Endothelial cell of hepatic sinusoid (primary cell): ENCODE measurements at regions not wholly inside any gene's neighbourhood (a gene's known extent, or its start where the extent isn't known, plus 50 kb on each side); places are given as distances from the start of the nearest gene placed in this dataset.
"Not testable (repeated sequence)": the region's sequence is repeated elsewhere in the genome, so short reads cannot be mapped to it uniquely, and the experiment has no call there.

Source experiments
- in situ Hi-C: cut with HindIII; loops from 2 replicates; pipeline ENCODE4 v1.10.0; 2017; ENCODE audit warnings: low sequenced_read_pairs

DNA sequence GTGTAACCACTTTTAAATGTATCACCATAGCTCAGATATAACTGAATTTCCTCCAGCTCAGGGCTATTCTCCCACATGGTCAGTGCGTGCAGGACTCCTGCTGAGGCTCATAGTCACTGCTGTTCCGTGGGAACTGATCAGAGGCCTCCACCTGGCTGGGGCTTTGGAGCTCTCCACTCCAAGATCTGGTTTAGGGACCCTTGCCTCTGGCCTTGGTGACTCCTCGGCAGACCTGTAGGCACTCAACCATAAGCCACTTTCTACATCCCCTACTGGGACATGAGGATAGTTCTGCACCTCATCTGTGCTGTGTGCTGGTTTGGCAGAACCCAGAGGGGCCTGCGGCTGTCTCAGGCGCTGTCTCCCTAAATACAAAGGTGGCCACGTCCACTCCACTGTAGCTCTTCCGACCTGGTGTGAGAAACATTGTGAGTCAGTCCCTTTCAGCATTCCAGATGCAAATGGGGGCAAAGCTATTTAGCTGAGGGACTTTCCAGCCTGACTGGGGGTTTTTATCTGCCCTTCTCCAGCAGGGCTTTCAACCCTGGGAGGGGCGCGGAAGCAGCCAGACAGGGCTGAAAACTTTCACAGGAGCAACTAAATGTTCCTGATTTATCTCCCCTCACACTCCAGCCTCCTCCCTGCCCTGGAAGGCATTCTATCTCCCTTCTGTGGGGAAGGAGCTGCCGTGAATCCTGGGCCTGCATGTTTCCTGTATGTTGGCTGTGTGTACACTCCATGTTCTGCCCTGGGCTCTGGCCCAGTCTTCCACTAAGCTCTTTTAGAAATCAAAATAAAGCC lies 218.3 kb upstream of the DAAM1 start:
- in situ Hi-C loops: no loop called here

DNA sequence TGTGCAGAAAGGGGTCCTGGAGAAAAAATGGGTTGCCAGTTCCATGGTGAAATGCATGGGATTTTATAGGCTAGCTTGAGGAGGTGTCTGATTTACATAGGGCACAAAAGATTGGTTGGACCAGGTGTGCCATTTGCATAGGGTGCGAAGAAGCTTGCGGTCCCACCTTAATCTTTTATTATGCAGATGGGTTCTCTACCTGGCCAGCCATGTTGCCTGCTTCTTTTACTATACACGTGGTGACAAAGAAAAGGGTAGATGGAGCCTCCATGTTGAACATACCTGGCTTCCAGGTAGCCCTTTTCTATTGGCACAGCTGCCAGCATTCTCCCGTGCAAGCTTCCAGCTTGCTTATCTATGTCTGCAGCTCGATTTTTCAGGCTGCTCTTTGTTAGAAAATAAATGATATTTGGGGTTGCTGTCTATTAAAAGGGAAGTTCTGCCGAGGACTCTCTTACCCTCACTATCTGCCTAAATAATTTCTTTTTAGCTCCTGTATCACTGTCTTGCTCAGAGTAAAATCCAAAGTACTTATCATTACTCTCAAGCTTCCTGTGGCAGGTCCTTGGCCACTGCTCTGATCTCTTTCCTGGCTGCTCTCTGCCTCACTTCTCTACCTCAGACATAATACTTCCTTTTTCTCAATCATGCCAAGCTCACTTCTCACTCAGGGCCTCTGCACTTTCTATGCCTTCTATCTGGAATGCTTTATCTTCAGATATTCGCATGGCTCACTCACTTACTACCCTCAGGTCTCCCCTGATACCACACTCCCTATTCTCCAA lies 216.0 kb upstream of the DAAM1 start:
- in situ Hi-C loops: no loop called here

GRCh38 chr14:58977366-58977765 lies 211.1 kb upstream of the DAAM1 start:
- in situ Hi-C loops: no loop called here

DNA sequence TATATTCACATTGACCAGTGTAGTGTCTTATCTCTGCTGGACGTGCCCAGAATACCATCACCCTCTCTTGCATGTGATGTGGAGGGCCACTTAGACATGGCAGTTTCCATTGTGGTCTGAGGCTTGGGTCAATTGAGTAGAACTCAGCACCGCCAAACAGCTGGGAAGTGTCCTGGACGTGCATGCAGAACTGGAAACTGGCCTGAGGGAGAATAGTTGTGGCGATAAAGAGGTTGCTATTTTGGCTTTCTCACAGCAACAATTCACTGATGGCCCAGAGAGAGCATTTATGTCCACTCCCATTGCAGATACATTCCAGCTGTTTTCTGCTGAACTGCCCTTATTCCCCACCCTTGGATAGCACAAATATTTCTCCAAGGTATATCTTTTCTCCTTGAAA lies 210.1 kb upstream of the DAAM1 start:
- in situ Hi-C loops: no loop called here

DNA sequence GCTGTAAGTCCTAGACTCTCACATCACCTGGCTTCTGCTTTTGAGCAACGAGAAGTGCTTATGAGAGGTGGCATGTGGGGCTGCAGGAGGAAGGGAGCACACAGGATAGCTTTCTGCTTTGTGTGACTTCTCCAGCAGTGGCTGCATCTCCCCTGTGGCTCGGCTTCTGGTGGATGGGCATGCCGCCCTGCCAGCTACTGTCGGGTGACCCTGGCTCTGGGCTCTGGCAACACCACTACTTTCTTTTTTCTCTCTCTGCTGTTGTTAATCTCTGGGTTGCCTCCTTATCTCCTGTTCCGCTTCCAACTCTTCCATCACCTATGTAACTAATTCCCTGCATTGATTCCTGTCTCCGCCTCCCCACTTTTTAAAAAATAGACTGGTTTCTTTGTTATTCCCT lies 209.1 kb upstream of the DAAM1 start:
- in situ Hi-C loops: no loop called here

DNA sequence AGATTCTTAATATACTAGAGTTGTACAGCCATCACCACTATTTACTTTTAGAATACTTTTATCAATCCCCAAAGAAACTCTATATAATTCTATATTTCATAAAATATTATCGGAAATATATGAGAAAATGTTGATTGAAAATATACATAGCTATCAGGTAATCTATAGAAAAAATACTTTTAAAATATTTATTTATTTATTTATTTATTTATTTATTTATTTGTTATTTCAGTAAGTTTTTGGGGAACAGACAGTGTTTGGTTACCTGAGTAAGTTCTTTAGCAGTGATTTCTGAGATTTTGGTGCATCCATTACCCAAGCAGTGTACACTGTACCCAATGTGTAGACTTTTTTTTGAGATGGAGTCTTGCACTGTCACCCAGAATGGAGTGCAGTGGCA lies 206.6 kb upstream of the DAAM1 start:
- in situ Hi-C loops: no loop called here

GRCh38 chr14:58985786-58986185 lies 202.7 kb upstream of the DAAM1 start:
- in situ Hi-C loops: no loop called here

- in situ Hi-C loops: no loop called here
These were observed 200.9 kb upstream of the DAAM1 start for GRCh38 chr14:58987591-58987990.

DNA sequence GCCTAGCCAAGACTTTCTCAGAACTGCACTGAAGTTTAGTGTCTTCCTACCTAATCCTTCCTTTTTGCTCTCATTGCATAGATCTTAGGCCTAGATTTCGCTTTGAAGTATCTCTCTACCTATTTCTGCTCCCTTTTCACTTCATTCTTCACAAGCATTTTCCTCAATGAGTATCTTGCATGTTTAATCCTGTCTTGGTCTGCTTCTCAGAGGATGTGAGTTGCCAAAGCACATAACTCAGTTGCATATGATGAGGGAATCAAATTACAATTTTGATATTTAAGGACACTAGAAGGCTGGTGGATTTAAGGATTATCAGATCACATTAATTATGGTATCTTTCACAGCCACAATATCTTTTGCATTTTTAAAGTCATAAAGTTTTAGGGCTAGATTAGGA lies 195.5 kb upstream of the DAAM1 start:
- in situ Hi-C loops: no loop called here

DNA sequence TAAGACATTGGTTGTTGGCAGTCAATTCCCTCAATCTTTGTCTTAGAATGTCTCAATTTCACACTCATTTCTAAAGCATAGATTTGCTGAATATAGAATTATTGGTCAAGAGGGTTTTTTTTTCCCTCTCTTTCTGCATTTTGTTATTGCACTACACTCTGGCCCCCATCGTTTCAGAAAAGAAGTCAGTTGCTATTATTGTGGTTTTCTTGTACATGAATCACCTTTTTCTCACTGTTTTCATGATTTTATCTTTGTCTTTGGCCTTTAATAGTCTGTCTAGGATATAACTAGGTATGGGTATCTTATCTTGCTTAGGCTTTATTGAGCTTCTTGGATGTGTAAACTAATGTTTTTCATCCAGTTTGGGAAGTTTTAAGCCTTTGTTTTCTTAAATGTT lies 194.3 kb upstream of the DAAM1 start:
- in situ Hi-C loops: no loop called here

DNA sequence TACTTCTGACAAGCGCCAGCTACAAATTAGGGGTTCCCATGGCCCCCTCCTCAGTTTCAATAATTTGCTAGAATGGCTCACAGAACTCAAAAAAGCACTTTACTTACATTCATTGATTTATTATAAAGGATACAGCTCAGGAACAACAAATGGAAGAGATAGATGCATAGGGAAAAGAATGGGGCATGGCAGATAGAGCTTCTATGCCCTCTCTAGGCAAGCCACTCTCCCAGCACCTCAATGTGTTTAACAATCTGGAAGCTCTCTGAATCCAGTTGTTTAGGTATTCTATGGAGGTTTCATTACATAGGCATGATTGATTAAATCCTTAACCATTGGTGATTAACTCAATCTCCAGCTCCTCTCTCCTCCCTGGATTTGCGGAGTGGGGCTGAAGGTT lies 184.5 kb upstream of the DAAM1 start:
- in situ Hi-C loops: no loop called here

- in situ Hi-C loops: not testable (repeated sequence)
These were observed 182.3 kb upstream of the DAAM1 start for GRCh38 chr14:59006179-59006578.

- in situ Hi-C loops: no loop called here
These were observed 178.5 kb upstream of the DAAM1 start for GRCh38 chr14:59009967-59010366.

- in situ Hi-C loops: no loop called here
These were observed 174.7 kb upstream of the DAAM1 start for GRCh38 chr14:59013672-59014298.

GRCh38 chr14:59015482-59015881 lies 173.0 kb upstream of the DAAM1 start:
- in situ Hi-C loops: no loop called here

- in situ Hi-C loops: no loop called here
These were observed 171.0 kb upstream of the DAAM1 start for GRCh38 chr14:59017285-59017965.

GRCh38 chr14:59018460-59018859 lies 170.0 kb upstream of the DAAM1 start:
- in situ Hi-C loops: no loop called here

DNA sequence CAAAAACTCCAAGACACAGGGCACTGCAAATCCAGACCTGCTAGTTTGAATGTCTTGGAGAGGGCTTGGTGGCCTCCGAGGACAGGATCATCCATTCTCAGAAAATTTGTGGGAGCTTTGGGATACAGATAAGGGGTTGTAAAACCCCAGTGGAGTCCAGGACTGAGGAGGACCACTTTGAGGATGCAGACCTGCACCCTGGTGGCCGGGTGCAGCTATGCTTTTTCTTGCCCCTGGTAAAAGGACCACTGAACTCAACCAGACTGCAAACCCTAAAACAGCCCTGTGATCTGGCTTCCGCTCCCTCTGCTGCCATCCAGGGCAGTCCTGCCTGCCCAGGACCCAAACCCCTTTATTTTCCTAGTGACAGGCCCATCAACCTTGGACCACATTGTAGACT lies 169.5 kb upstream of the DAAM1 start:
- in situ Hi-C loops: no loop called here

DNA sequence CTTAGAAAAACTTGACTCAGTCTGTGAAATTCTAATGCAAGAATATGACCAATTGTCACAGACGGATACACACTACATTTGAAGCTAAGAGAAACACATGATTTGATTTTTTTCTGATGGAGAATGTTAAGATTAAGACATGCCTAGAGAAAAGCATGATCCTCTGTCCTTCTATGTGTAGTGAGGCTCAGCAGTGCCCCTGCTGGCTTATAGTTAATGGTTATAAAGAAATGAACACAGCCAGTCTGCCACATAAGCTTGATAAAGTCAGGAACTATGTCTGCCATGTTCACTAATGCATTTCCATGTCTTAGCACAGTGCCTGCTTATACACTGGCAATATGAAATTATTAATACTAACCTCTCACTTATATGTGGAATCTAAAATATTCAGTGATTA lies 168.1 kb upstream of the DAAM1 start:
- in situ Hi-C loops: loop anchor here (10.0 kb wide), 2 partner anchors 386 to 466 kb away; partner anchors contain the start of gene DACT1

- in situ Hi-C loops: loop anchor here (10.0 kb wide), 2 partner anchors 387 to 467 kb away; partner anchors contain the start of gene DACT1
These were observed 166.3 kb upstream of the DAAM1 start for GRCh38 chr14:59022144-59022543.

DNA sequence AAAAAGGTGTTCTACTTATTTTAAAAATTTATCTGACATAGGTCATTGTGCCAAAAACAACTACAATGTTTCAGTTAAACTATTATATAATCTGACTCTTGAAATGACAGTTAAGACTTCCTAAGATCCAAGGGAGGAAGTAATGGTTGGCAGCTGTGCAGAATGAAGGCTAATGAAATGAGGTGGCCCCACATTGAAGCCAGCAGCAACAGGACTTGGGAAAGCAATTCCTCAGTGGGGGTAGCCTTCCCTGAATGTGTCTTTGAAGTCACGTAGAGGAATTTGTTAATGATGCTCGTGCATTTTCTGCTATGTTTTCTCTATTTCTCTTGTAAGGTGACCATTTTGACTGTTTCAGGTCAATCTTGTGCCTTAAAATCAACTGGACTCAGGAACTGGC lies 162.4 kb upstream of the DAAM1 start:
- in situ Hi-C loops: loop anchor here (10.0 kb wide), 2 partner anchors 391 to 471 kb away; partner anchors contain the start of gene DACT1
